Heart right ventricle (tissue), 16 donors: ENCODE measurements at regions not wholly inside any gene's neighbourhood (a gene's known extent, or its start where the extent isn't known, plus 50 kb on each side); places are given as distances from the start of the nearest gene placed in this dataset.

Experiments
- ATAC-seq, 8 donors: fragments of 200-7000 bp; cut with Tn5 transposase; one replicate each; pipeline ENCODE4 v1.9.1; 2020; ENCODE audit warnings: mild to moderate bottlenecking in 8 of 8, moderate library complexity in 8 of 8, moderate number of reproducible peaks in 1 of 8
- DNase-seq, 2 donors: peaks; one replicate each; pipeline ENCODE4 v3.0.0-alpha.2; 2020
- H3K27ac ChIP-seq, 10 donors: fragments of 200-600 bp; sonication (generic) in 2 of 10; one replicate each; pipeline versions ENCODE4 v1.5.0 to v1.8.0; 2020 to 2022; ENCODE audit warnings: mild to moderate bottlenecking in 3 of 10
- H3K27me3 ChIP-seq, 7 donors: fragments of 200-600 bp; one replicate each; pipeline ENCODE4 v1.8.0; 2021 to 2022; ENCODE audit warnings: mild to moderate bottlenecking in 2 of 7
- H3K36me3 ChIP-seq, 9 donors: fragments of 200-600 bp; sonication (generic) in 1 of 9; one replicate each; pipeline versions ENCODE4 v1.5.0 to v1.8.0; 2020 to 2022; ENCODE audit warnings: mild to moderate bottlenecking in 2 of 9
- H3K4me1 ChIP-seq, 9 donors: fragments of 200-600 bp; sonication (generic) in 1 of 9; one replicate each; pipeline versions ENCODE4 v1.5.0 to v1.8.0; 2020 to 2022; ENCODE audit warnings: mild to moderate bottlenecking in 4 of 9
- H3K4me3 ChIP-seq, 10 donors: fragments of 200-600 bp; sonication (generic) in 2 of 10; one replicate each; pipeline versions ENCODE4 v1.5.0 to v1.8.0; 2020 to 2022; ENCODE audit warnings: mild to moderate bottlenecking in 7 of 10, moderate library complexity in 2 of 10
- H3K9me3 ChIP-seq, 11 donors: fragments of 200-600 bp in 10 of 11; sonication (generic) in 2 of 11; one replicate each; pipeline versions ENCODE4 v1.5.0 to v1.8.0; 2013 to 2022; ENCODE audit warnings: mild to moderate bottlenecking in 2 of 11, control low read depth in 1 of 11, moderate library complexity in 1 of 11
- CTCF ChIP-seq, 9 donors: fragments of 200-600 bp; sonication (generic) in 2 of 9; IDR thresholded peaks; one replicate each; pipeline versions ENCODE4 v1.5.0 to v1.8.0; 2021 to 2022; ENCODE audit warnings: antibody characterized with exemption in 9 of 9, mild to moderate bottlenecking in 5 of 9, moderate library complexity in 1 of 9
- WGBS, 2 donors: extraction: QIAGEN DNeasy Blood & Tissue Kit; methylation state at CpG; one replicate each; pipeline ENCODE4 v1.1.7; 2013; ENCODE audit warnings: inconsistent platforms in 1 of 2; 5-methylcytosine and 5-hydroxymethylcytosine counted together
- intact Hi-C, 10 donors: fragments of 100-400 bp; cut with DNase I; formaldehyde crosslinking; loops; one replicate each; pipeline versions ENCODE4 v1.11.1 to v1.14.2; 2022
- donor health status: Arrhythmogenic right ventricular cardiomyopathy.
- donor health status: ischemic (EF 13 %, LVEDD 7.1; RV severe dilation, severe dysfunction).
- donor health status: healthy with polysubstance abuse.
- donor health status: DM: no; HTN: yes; CAD: no.
- donor health status: DM: no; HTN: no; CAD: no.
- donor health status: ischemic (EF 25% LVEDD 6.9; RV normal size, moderate dysfunction).
- donor health status: ischemic (EF 25% LVEDD 5.7; RV mildly dilated, moderate dysfunction).
- donor health status: healthy.
- donor health status: DM: yes; HTN: yes; CAD: no.
- donor health status: Ischemic cardiomyopathy.
- donor health status: ischemic (EF 35%, LVEDD 5.7; RV mildly dilated, moderate dysfunction).
- donor health status: nonischemic (EF 11% LVEDD 7.7; RV severe dilation, severe dysfunction).
- donor health status: DM: yes; HTN: yes; CAD: no.
- donor health status: PGD.
- donor health status: ischemic (EF 29% LVEDD 5.4; RV normal size, mild dysfunction).
- donor health status: nonischemic (EF 23%, LVEDD 6.1; RV moderate dilation, normal function).

GRCh38 chr7:1326511-1326785, 93.8 kb downstream of the UNCX start:
- no peak for TF ChIP-seq CTCF (IDR thresholded peaks at IDR 0.05)
- Histone ChIP-seq H3K9me3 (no peaks in the 10 kb centered on the region), H3K27ac (no peak overlapping the region), H3K36me3 (no peaks in the 10 kb centered on the region), H3K27me3 (peaks cover 0 to 73% (median 54%) of the 10 kb centered on the region in 7 donors), H3K4me1 (no peaks in the 10 kb centered on the region), H3K4me3 (no peak overlapping the region)
- ATAC-seq (no peak), DNase-seq (no peak)
- intact Hi-C loops = no loop called here
- 79 to 82% methylated on average over 8 to 9 of the region's 9 CpGs for WGBS, 2 donors

- intact Hi-C loops = no loop called here
- Histone ChIP-seq H3K9me3 (no peaks in the 10 kb centered on the region), H3K36me3 (no peaks in the 10 kb centered on the region), H3K27me3 (peaks cover 0 to 64% (median 45%) of the 10 kb centered on the region in 7 donors), H3K4me3 (no peak overlapping the region), H3K27ac (no peak overlapping the region), H3K4me1 (no peaks in the 10 kb centered on the region)
- ATAC-seq (no peak), DNase-seq (no peak)
- no peak for TF ChIP-seq CTCF (IDR thresholded peaks at IDR 0.05)
- 85 to 89% methylated on average over 13 of the region's 13 CpGs for WGBS, 2 donors
Observed at GRCh38 chr7:1329261-1329660, 96.6 kb downstream of the UNCX start.

- Histone ChIP-seq H3K9me3 (peaks cover 0 to 2% (median 0%) of the 10 kb centered on the region in 11 donors), H3K4me3 (no peak overlapping the region), H3K36me3 (no peaks in the 10 kb centered on the region), H3K4me1 (no peaks in the 10 kb centered on the region), H3K27me3 (peaks cover 0 to 64% (median 39%) of the 10 kb centered on the region in 7 donors), H3K27ac (no peak overlapping the region)
- WGBS, 2 donors = 75 to 76% methylated on average over 38 of the region's 38 CpGs
- intact Hi-C loops = no loop called here
- ATAC-seq (peak in 1 of 8 donors; percentile 31), DNase-seq (no peak)
- TF ChIP-seq CTCF (IDR thresholded peaks at IDR 0.05) = no peak
Observed at GRCh38 chr7:1329966-1330800, 97.5 kb downstream of the UNCX start.

GRCh38 chr7:1330801-1331425, 98.2 kb downstream of the UNCX start:
- DNase-seq (no peak), ATAC-seq (no peak)
- H3K4me1 ChIP-seq = no peaks in the 10 kb centered on the region
- no peak for TF ChIP-seq CTCF (IDR thresholded peaks at IDR 0.05)
- intact Hi-C loops = no loop called here
- peaks cover 0 to 62% (median 32%) of the 10 kb centered on the region in 7 donors for H3K27me3 ChIP-seq
- WGBS, 2 donors = 82 to 83% methylated on average over 39 of the region's 39 CpGs
- H3K4me3 ChIP-seq = no peak overlapping the region
- H3K9me3 ChIP-seq = peaks cover 0 to 9% (median 3%) of the 10 kb centered on the region in 11 donors
- H3K27ac ChIP-seq = no peak overlapping the region
- H3K36me3 ChIP-seq = no peaks in the 10 kb centered on the region
